GM12864 (cell line): ENCODE measurements at regions not wholly inside any gene's neighbourhood (a gene's known extent, or its start where the extent isn't known, plus 50 kb on each side); places are given as distances from the start of the nearest gene placed in this dataset.
"Not testable (repeated sequence)": the region's sequence is repeated elsewhere in the genome, so short reads cannot be mapped to it uniquely, and the experiment has no call there.

Source experiments
- DNase-seq: peaks from one replicate; pipeline ENCODE4 v3.0.0-alpha.2; 2011; ENCODE audit warnings: low read depth
- H3K4me3 ChIP-seq: 2 replicates; pipeline ENCODE4 v1.5.1; 2011; ENCODE audit warnings: mild to moderate bottlenecking, low read depth, low read length, control low read depth
- TF ChIP-seq, protein P1 (sequence below): IDR thresholded peaks from 2 replicates; pipeline ENCODE4 v1.5.1; 2011; ENCODE audit warnings: low read depth, mild to moderate bottlenecking, moderate library complexity, low read length, control low read depth, inconsistent platforms; ENCODE audit errors: missing control alignments

DNA sequence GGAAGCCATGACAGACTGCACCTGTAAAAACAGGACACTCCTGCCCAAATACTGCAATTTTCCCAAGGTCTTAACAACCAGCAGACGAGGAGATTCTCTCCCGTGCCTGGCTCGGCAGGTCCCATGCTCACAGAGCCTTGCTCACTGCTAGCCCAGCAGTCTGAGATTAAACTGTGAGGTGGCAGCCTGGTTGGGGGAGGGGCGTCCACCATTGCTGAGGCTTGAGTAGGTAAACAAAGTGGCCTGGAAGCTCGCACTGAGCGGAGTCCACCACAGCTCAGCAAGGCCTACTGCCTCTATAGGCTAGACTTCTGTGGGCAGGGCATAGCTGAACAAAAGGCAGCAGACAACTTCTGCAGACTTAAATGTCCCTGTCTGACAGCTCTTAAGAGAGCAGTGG lies 80.3 kb downstream of the ANXA5 start:
- H3K4me3 ChIP-seq, DNase-seq: not testable (repeated sequence)

DNA sequence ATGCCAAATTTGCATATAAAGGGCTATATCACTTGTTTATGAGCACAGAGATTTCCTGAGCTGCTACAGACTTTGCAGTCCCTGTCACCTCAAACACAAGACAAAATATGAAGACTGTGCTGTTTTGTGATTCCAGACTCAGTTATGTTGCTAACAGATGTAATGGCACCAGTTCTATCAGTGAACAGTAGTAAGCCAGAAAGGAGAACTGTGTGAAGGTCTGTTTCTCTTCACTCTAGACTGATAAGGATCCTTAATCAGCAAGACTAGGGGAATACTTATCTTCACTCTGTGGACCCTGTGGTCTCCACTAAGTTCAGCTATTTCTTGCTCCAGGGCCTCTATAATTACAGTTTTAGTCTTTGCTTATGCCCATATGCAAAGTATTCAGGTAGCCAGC lies 82.7 kb downstream of the ANXA5 start:
- H3K4me3 ChIP-seq, result no peak overlapping the region
- no peak for DNase-seq
- TF ChIP-seq, protein P1, sequence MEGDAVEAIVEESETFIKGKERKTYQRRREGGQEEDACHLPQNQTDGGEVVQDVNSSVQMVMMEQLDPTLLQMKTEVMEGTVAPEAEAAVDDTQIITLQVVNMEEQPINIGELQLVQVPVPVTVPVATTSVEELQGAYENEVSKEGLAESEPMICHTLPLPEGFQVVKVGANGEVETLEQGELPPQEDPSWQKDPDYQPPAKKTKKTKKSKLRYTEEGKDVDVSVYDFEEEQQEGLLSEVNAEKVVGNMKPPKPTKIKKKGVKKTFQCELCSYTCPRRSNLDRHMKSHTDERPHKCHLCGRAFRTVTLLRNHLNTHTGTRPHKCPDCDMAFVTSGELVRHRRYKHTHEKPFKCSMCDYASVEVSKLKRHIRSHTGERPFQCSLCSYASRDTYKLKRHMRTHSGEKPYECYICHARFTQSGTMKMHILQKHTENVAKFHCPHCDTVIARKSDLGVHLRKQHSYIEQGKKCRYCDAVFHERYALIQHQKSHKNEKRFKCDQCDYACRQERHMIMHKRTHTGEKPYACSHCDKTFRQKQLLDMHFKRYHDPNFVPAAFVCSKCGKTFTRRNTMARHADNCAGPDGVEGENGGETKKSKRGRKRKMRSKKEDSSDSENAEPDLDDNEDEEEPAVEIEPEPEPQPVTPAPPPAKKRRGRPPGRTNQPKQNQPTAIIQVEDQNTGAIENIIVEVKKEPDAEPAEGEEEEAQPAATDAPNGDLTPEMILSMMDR, result no peak

DNA sequence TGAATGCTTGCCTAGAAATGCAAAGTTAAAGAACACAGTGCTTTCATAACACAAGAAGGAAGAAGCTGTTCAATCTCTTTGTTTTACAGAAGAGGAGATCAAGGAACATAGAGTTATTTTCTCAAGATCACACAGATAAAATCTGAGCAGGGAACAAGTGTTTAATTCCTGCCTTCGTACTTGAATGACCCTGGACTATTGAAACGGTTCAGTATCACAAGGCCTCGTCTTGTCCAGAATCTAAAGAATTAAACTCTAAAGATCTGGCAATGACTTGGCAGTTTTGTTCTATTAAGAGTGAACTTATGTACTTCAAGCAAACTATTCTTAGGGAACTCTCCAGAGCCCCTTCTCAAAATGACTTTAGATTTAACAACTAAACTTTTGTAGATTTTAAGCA lies 97.7 kb downstream of the ANXA5 start:
- TF ChIP-seq, protein P1, result no peak
- DNase-seq, result no peak
- H3K4me3 ChIP-seq, result no peak overlapping the region

DNA sequence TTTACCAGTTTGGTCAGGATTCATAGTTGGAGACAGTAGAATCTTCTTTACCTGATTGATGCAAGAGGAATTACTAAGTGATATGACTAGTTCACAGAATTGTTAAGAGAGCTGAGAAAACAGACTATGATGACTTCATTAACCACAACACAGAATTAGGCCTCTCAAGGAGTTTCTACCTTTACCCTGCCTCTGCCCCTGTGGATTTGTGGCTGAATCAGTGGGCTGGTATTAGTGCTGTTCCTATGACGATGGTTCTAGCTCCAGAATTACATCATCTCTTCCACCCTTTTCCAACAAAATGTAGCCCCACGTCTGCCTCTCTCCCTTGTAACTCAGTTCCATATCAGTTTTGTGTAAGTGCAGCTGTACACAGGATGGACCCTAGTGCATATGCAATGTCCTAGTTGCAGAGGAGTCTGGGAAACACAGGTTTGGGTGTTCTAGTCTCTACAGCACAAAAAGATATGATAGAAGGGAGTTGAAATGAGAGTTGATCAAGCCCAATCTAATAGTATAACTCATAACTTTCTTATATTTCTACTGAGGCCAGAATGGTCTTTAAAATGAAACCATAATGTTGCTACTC lies 99.3 kb downstream of the ANXA5 start:
- DNase-seq, result no peak
- TF ChIP-seq, protein P1, result no peak
- H3K4me3 ChIP-seq, result no peak overlapping the region

DNA sequence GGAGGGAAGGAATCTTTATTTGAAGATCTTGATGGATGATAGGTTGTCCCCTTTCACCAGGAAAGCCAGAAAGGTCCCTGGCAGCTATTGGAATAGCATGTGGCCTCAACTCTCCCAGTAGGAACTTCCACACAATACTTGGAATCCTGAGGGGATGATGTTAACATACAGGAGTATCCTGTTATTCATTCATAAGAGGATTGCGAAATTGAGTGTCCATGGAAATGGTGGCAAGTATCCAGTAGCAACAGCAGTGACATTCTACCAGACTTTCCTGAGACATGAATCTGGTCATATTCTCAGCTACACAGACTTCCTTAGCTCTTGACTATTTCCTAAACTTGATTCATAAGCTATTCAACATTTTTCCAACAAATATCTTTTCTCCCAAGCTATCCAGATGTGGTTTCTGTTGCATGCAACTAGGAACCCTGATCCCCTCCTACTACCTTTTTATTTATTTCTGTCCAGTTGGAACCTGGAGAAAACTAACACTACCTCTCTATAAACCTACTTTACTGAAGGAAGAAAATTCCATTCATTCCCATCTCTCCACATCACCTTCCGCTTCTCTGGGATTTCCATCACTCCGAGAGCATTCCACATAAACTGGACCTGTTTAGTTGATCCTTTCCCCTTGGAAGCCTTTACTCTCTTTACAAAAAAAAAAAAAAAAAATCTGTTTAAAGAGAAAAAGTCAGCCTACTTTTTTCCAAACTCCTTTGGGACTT lies 101.8 kb downstream of the ANXA5 start:
- no peak for DNase-seq
- TF ChIP-seq, protein P1, result no peak

DNA sequence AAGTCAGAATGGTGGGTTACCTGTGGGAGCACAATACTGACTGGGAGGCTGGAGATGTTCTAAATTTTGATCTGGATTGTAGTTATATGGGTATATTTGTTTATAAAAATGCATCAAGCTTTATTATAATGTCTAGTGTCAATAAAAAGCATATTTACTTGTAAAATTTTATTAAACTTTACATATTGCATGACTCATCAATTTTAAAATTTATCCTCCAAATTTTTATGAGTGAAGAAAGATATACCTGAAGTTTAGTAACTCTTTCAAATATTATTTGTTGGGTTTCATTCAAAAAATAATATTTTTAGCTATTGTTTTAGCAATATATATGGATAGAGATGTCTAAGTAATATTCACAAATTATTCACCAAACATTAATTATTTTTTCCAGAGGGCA lies 103.0 kb downstream of the ANXA5 start:
- H3K4me3 ChIP-seq, result no peak overlapping the region
- TF ChIP-seq, protein P1, result no peak
- no peak for DNase-seq

More for the DNA sequence above, 101.8 kb downstream of the ANXA5 start:
- no peak overlapping the region for H3K4me3 ChIP-seq

DNA sequence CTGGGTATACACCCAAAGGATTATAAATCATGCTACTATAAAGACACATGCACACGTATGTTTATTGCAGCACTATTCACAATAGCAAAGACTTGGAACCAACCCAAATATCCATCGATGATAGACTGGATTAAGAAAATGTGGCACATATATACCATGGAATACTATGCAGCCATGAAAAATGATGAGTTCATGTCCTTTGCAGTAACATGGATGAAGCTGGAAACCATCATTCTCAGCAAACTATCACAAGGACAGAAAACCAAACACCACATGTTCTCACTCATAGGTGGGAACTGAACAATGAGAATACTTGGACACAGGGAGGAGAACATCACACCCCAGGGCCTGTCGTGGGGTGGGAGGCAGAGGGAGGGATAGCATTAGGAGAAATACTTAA lies 104.5 kb downstream of the ANXA5 start:
- H3K4me3 ChIP-seq, DNase-seq: not testable (repeated sequence)

DNA sequence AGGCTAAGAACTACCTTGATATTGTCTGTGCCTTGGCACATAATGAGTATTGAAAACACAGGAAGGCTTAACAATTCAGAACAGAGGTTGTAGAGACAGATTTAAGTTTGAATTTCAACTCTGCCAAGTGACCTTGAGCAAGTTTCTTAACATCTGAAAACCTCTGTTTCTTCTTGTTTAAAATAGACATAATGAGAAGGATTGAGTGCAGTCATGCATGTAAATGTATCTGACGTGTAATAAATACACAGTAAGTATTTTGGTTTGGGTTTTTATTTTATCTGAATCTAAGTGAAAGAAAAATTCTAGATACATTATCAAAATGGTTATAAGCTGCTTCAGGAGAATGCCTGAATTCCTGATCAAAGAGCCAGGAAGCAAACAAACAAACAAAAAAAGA lies 111.9 kb downstream of the ANXA5 start:
- TF ChIP-seq, protein P1, result no peak
- H3K4me3 ChIP-seq, result no peak overlapping the region
- DNase-seq, result no peak
